ENCODE measurements at regions not wholly inside any gene's neighbourhood (a gene's known extent, or its start where the extent isn't known, plus 50 kb on each side); places are given as distances from the start of the nearest gene placed in this dataset.

DNA sequence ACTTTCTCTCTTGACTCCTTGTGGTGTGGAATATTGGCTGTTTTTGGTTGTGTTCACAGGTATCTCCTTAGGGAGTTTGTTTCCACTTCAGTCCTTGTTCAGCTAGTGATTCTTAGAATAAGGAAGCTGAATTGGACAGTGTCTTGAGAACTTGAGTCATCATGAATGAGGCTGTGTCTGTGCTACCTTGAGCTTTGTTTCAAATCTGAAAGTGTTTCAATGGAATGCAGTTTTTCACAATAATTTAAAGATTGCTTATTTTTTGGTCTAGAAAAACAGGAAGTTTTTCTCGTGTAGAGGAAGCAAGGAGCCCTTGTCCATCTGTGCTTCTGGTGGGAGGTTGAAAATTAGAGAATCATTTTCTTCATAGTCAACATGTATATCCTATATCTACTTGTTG lies 76.5 kb downstream of the ZNF518B start:
- no peaks in the 10 kb centered on the region for H3K36me3 ChIP-seq
- H3K4me3 ChIP-seq = no peak overlapping the region
- TF ChIP-seq EP300 (IDR thresholded peaks at IDR 0.05) = no peak
- TF ChIP-seq POLR2A (IDR thresholded peaks at IDR 0.05) = no peak
- TF ChIP-seq, protein P1, sequence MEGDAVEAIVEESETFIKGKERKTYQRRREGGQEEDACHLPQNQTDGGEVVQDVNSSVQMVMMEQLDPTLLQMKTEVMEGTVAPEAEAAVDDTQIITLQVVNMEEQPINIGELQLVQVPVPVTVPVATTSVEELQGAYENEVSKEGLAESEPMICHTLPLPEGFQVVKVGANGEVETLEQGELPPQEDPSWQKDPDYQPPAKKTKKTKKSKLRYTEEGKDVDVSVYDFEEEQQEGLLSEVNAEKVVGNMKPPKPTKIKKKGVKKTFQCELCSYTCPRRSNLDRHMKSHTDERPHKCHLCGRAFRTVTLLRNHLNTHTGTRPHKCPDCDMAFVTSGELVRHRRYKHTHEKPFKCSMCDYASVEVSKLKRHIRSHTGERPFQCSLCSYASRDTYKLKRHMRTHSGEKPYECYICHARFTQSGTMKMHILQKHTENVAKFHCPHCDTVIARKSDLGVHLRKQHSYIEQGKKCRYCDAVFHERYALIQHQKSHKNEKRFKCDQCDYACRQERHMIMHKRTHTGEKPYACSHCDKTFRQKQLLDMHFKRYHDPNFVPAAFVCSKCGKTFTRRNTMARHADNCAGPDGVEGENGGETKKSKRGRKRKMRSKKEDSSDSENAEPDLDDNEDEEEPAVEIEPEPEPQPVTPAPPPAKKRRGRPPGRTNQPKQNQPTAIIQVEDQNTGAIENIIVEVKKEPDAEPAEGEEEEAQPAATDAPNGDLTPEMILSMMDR (IDR thresholded peaks at IDR 0.05) = no peak
- TF ChIP-seq POLR2AphosphoS5 (IDR thresholded peaks at IDR 0.05) = no peak
- H3K9me3 ChIP-seq = no peaks in the 10 kb centered on the region
- no peak for DNase-seq (ENCODE audit: low spot score in 2 of 2)
- 0% methylated on average over 1 of the region's 1 CpG for WGBS
- no peak overlapping the region for H3K27ac ChIP-seq
- no peaks in the 10 kb centered on the region for H3K4me1 ChIP-seq
- no peaks in the 10 kb centered on the region for H3K27me3 ChIP-seq

GRCh38 chr4:10371869-10372471 lies 85.3 kb downstream of the ZNF518B start:
- TF ChIP-seq EP300 (IDR thresholded peaks at IDR 0.05) = no peak
- TF ChIP-seq, protein P1 (IDR thresholded peaks at IDR 0.05) = no peak
- TF ChIP-seq POLR2AphosphoS5 (IDR thresholded peaks at IDR 0.05) = no peak
- TF ChIP-seq POLR2A (IDR thresholded peaks at IDR 0.05) = no peak
- peaks cover 2% of the 10 kb centered on the region for H3K4me1 ChIP-seq
- DNase-seq (ENCODE audit: low spot score in 2 of 2) = no peak
- H3K4me3 ChIP-seq = no peak overlapping the region
- H3K27me3 ChIP-seq = no peaks in the 10 kb centered on the region
- WGBS = 69% methylated on average over 4 of the region's 4 CpGs
- no peak overlapping the region for H3K27ac ChIP-seq
- H3K9me3 ChIP-seq = no peaks in the 10 kb centered on the region
- H3K36me3 ChIP-seq = no peaks in the 10 kb centered on the region

DNA sequence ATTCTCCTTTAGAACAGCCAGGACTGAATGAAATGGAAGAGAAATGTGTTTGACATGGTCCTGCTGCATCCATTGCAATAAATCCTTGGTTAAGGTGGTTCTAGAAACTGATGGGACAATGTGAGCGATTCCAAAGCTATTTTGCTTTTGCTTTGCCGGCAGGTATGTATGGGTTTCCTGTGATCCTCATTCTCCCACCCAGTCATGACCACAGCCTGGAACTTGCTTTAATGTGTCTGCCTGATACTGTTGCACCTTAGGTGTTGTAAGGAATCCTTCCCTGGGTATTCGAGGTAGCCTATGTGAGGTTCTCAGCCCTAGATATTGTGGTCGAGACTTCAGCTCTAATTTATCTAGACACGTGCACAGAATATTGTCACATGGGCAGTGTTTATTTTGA lies 86.1 kb downstream of the ZNF518B start:
- H3K27me3 ChIP-seq = no peaks in the 10 kb centered on the region
- no peak overlapping the region for H3K4me3 ChIP-seq
- no peak for DNase-seq (ENCODE audit: low spot score in 2 of 2)
- no peaks in the 10 kb centered on the region for H3K9me3 ChIP-seq
- WGBS = 89% methylated on average over 4 of the region's 5 CpGs
- TF ChIP-seq, protein P1 (IDR thresholded peaks at IDR 0.05) = no peak
- TF ChIP-seq POLR2A (IDR thresholded peaks at IDR 0.05) (no peak), EP300 (IDR thresholded peaks at IDR 0.05) (no peak), POLR2AphosphoS5 (IDR thresholded peaks at IDR 0.05) (no peak)
- H3K27ac ChIP-seq = no peak overlapping the region
- peaks cover 10% of the 10 kb centered on the region for H3K4me1 ChIP-seq
- no peaks in the 10 kb centered on the region for H3K36me3 ChIP-seq

DNA sequence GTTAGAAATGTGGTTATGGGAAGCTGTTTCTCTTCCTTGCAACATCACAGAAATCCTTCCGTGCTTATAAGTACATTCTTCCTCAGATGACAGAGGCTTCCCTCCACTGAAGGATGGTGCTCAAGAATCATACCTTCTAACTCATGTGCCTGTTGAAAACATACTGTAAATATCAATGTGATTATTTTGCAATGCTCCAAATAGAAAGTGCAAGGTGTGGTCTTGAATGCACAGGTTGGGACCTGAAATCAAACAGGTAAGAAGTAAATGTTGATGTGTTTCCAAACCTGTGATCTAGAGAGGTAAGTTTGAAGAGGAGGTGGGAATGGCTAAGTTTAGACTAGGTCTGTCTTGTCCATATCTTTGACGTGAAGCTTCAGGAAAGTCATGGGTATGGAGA lies 87.7 kb downstream of the ZNF518B start:
- Histone ChIP-seq H3K4me1 (peaks cover 12% of the 10 kb centered on the region), H3K27me3 (no peaks in the 10 kb centered on the region), H3K4me3 (no peak overlapping the region), H3K36me3 (no peaks in the 10 kb centered on the region), H3K9me3 (no peaks in the 10 kb centered on the region), H3K27ac (no peak overlapping the region)
- 62% methylated on average over 2 of the region's 2 CpGs for WGBS
- TF ChIP-seq, protein P1 (IDR thresholded peaks at IDR 0.05) = no peak
- TF ChIP-seq POLR2AphosphoS5 (IDR thresholded peaks at IDR 0.05) (no peak), POLR2A (IDR thresholded peaks at IDR 0.05) (no peak), EP300 (IDR thresholded peaks at IDR 0.05) (no peak)
- DNase-seq (ENCODE audit: low spot score in 2 of 2) = no peak

DNA sequence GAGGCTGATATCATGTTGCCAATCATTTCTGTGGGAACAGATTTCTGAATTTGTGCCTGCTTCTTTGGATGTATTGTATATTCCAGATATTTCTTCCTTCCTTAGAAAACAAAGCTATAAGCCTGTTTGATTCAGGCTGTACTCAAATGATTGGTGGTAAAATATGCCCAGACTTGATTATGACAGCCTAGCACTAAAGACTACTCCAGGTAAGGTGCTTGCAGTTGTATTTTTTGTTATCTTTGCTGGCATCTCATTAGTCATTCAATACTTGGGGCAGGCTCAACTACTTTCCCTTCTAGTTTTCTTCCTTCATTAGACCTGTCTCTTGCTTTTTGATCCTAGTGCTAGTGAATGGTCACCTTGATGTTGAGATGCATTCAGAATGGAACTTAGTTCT lies 90.6 kb downstream of the ZNF518B start:
- no peaks in the 10 kb centered on the region for H3K27me3 ChIP-seq
- no peak for DNase-seq (ENCODE audit: low spot score in 2 of 2)
- H3K9me3 ChIP-seq = no peaks in the 10 kb centered on the region
- TF ChIP-seq POLR2AphosphoS5 (IDR thresholded peaks at IDR 0.05) = no peak
- TF ChIP-seq, protein P1 (IDR thresholded peaks at IDR 0.05) = no peak
- TF ChIP-seq POLR2A (IDR thresholded peaks at IDR 0.05) = no peak
- no peak for TF ChIP-seq EP300 (IDR thresholded peaks at IDR 0.05)
- peaks cover 12% of the 10 kb centered on the region for H3K4me1 ChIP-seq
- no peak overlapping the region for H3K27ac ChIP-seq
- H3K36me3 ChIP-seq = no peaks in the 10 kb centered on the region
- no peak overlapping the region for H3K4me3 ChIP-seq
